T-cell (primary cell): ENCODE measurements at regions not wholly inside any gene's neighbourhood (a gene's known extent, or its start where the extent isn't known, plus 50 kb on each side); places are given as distances from the start of the nearest gene placed in this dataset.

Experiments used
- ATAC-seq, 4 experiments: fragments of 200-7000 bp in 3 of 4; fragments of 150-1000 bp in 1 of 4; cut with Tn5 transposase; replicated peaks in 1 of 4; 1 replicate in 3 of 4; 2 replicates in 1 of 4; pipeline ENCODE4 v1.10.0; 2021; ENCODE audit warnings: moderate library complexity in 3 of 4, mild to moderate bottlenecking in 2 of 4, moderate number of reproducible peaks in 1 of 4
- CTCF ChIA-PET, 2 donors: fragments of 300-600 bp; sonication (Branson Sonifier 250); formaldehyde crosslinking; loops; one replicate each; lab custom pipeline; 2022; ENCODE audit warnings: antibody characterized with exemption in 2 of 2; lab: Charles Lee
- POLR2A ChIA-PET, 2 donors: fragments of 300-600 bp; sonication (Branson Sonifier 250); formaldehyde crosslinking; loops; one replicate each; lab custom pipeline; 2022; ENCODE audit warnings: antibody characterized with exemption in 2 of 2; lab: Charles Lee
- DNase-seq, 35 experiments: peaks; one replicate each; pipeline versions ENCODE4 v3.0.0 to v3.0.0-alpha.2; 2013 to 2023
- H3K27ac ChIP-seq: one replicate; pipeline ENCODE4 v1.5.1; 2013; ENCODE audit warnings: low read length
- H3K27me3 ChIP-seq, 2 experiments: replicated peaks in 1 of 2; 1 replicate in 1 of 2; 2 replicates in 1 of 2; pipeline versions ENCODE4 v1.6.1 to v1.7.0; 2013; ENCODE audit warnings: low read length in 1 of 2, mixed read lengths in 1 of 2; ENCODE audit not compliant: control insufficient read depth in 2 of 2, insufficient read depth in 2 of 2; ENCODE audit errors: extremely low read depth in 1 of 2
- H3K36me3 ChIP-seq, 2 donors: 1 replicate in 1 of 2; 2 replicates in 1 of 2; pipeline versions ENCODE4 v1.6.1 to v1.7.0; 2013; ENCODE audit warnings: low read length in 1 of 2; ENCODE audit not compliant: control insufficient read depth in 2 of 2, insufficient read depth in 1 of 2; ENCODE audit errors: extremely low read depth in 1 of 2
- H3K4me1 ChIP-seq, 2 experiments: 1 replicate in 1 of 2; 2 replicates in 1 of 2; pipeline versions ENCODE4 v1.6.1 to v1.7.0; 2013; ENCODE audit warnings: low read length in 2 of 2, mixed read lengths in 1 of 2; ENCODE audit not compliant: insufficient read depth in 2 of 2, control insufficient read depth in 1 of 2; ENCODE audit errors: extremely low read depth in 1 of 2
- H3K4me3 ChIP-seq, 2 donors: 1 replicate in 1 of 2; 2 replicates in 1 of 2; pipeline versions ENCODE4 v1.5.1 to v1.7.0; 2013; ENCODE audit warnings: mild to moderate bottlenecking in 2 of 2, low read length in 1 of 2, moderate library complexity in 1 of 2; ENCODE audit not compliant: control insufficient read depth in 1 of 2; ENCODE audit errors: extremely low read depth in 1 of 2
- H3K9me3 ChIP-seq: 2 replicates; pipeline ENCODE4 v1.7.0; 2013
- H3K27ac Mint-ChIP-seq, 2 donors: one replicate each; pipeline ENCODE4 v1.8.0; 2020 to 2021; ENCODE audit warnings: mild to moderate bottlenecking in 2 of 2, mixed read lengths in 2 of 2
- H3K27me3 Mint-ChIP-seq, 2 donors: one replicate each; pipeline ENCODE4 v1.8.0; 2021 to 2022; ENCODE audit warnings: mixed read lengths in 2 of 2
- H3K36me3 Mint-ChIP-seq: one replicate; pipeline ENCODE4 v1.8.0; 2021; ENCODE audit warnings: mixed read lengths
- H3K4me1 Mint-ChIP-seq, 3 donors: one replicate each; pipeline ENCODE4 v1.8.0; 2020 to 2022; ENCODE audit warnings: mixed read lengths in 3 of 3, mild to moderate bottlenecking in 1 of 3
- H3K4me3 Mint-ChIP-seq, 3 donors: one replicate each; pipeline ENCODE4 v1.8.0; 2020 to 2022; ENCODE audit warnings: mild to moderate bottlenecking in 3 of 3, mixed read lengths in 3 of 3, moderate library complexity in 3 of 3
- H3K9me3 Mint-ChIP-seq, 3 donors: one replicate each; pipeline ENCODE4 v1.8.0; 2020 to 2022; ENCODE audit warnings: mixed read lengths in 3 of 3
- WGBS: methylation state at CpG from one replicate; pipeline ENCODE4 v1.1.5; 2013; ENCODE audit warnings: missing lambda C conversion rate; ENCODE audit not compliant: insufficient coverage; 5-methylcytosine and 5-hydroxymethylcytosine counted together

- Histone ChIP-seq H3K27ac (no peak overlapping the region), H3K36me3 (no peaks in the 10 kb centered on the region), H3K4me1 (no peaks in the 10 kb centered on the region), H3K9me3 (no peaks in the 10 kb centered on the region), H3K27me3 (no peaks in the 10 kb centered on the region), H3K4me3 (no peak overlapping the region)
- H3K27me3 Mint-ChIP-seq: peaks cover 3 to 16% of the 10 kb centered on the region in 2 donors
- no peaks in the 10 kb centered on the region for H3K9me3 Mint-ChIP-seq
- DNase-seq: no peak
- no peak overlapping the region for H3K4me3 Mint-ChIP-seq
- no peak for ATAC-seq
- POLR2A ChIA-PET: no interaction called here
- no peaks in the 10 kb centered on the region for H3K36me3 Mint-ChIP-seq
- no peak overlapping the region for H3K27ac Mint-ChIP-seq
- 80% methylated on average over 3 of the region's 5 CpGs for WGBS
- CTCF ChIA-PET: no interaction called here
- peaks cover 0 to 8% (median 6%) of the 10 kb centered on the region in 3 donors for H3K4me1 Mint-ChIP-seq
These were observed 149.5 kb downstream of the PCSK1 start for GRCh38 chr5:96283589-96283988.

DNA sequence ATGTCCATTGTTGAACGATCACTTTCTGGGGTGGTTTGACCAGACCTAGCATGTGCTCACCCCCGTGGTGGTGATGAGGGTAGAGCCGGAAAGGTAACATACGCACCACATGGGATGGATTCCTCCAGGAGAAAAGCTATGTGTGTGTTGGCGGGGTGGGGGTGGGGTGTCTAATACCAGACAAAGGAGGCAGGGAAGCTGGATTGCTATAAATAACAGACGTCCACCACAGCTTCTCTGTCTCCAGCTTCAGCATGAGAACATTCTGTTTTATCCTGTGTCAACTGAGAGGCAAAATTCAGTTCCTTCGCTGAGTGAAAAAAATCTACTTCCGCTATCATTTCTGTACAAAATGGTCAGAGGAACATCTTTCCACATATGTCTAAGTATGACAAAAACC, 151.0 kb downstream of the PCSK1 start:
- CTCF ChIA-PET: interaction anchor here in 1 of 2 donors (0.5 to 0.7 kb wide), 2 partner anchors 465 to 679 kb away, joined by 3 read pairs; no protein-coding TSS in a partner anchor
- no peak for DNase-seq
- H3K27me3 Mint-ChIP-seq: peaks cover 5 to 16% of the 10 kb centered on the region in 2 donors

DNA sequence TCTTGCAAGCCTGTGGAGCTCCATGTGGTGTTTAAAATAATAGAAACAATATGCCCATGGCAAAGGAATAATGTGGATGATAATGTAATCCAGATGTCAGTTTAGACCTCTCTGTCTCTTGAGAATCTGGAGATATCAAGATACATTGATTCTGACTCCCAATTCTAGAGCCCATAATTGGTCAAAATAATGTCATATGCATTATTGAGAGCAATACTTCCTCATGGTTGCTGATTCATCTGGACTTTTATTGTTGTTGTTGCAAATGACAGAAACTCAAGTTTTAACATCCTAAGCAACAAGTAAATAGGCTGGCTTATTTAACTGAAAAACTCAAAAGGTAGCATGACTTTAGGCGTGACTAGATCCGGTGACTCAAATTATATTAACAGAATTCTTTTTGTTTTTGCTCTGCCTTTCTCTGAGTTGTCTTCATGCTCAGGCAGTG, 152.1 kb downstream of the PCSK1 start:
- Histone ChIP-seq H3K36me3 (no peaks in the 10 kb centered on the region), H3K4me3 (no peak overlapping the region), H3K27me3 (no peaks in the 10 kb centered on the region), H3K27ac (no peak overlapping the region), H3K9me3 (no peaks in the 10 kb centered on the region), H3K4me1 (no peaks in the 10 kb centered on the region)
- WGBS: 50% methylated on average over 2 of the region's 2 CpGs
- Mint-ChIP-seq H3K4me3 (no peak overlapping the region), H3K27me3 (peaks cover 5 to 16% of the 10 kb centered on the region in 2 donors), H3K9me3 (no peaks in the 10 kb centered on the region), H3K36me3 (no peaks in the 10 kb centered on the region), H3K4me1 (peaks cover 0 to 8% (median 6%) of the 10 kb centered on the region in 3 donors), H3K27ac (no peak overlapping the region)
- no peak for ATAC-seq
- no peak for DNase-seq
- POLR2A ChIA-PET: no interaction called here
- CTCF ChIA-PET: no interaction called here

More for the DNA sequence above, 151.0 kb downstream of the PCSK1 start:
- H3K27me3 ChIP-seq: no peaks in the 10 kb centered on the region
- H3K36me3 ChIP-seq: no peaks in the 10 kb centered on the region
- WGBS: 95% methylated on average over 6 of the region's 8 CpGs
- no peaks in the 10 kb centered on the region for H3K9me3 ChIP-seq
- Mint-ChIP-seq H3K9me3 (no peaks in the 10 kb centered on the region), H3K4me3 (no peak overlapping the region), H3K36me3 (no peaks in the 10 kb centered on the region), H3K4me1 (peaks cover 0 to 8% (median 6%) of the 10 kb centered on the region in 3 donors), H3K27ac (no peak overlapping the region)
- no peak overlapping the region for H3K27ac ChIP-seq
- POLR2A ChIA-PET: no interaction called here
- no peaks in the 10 kb centered on the region for H3K4me1 ChIP-seq
- no peak for ATAC-seq
- H3K4me3 ChIP-seq: no peak overlapping the region

GRCh38 chr5:96279801-96280542, 153.1 kb downstream of the PCSK1 start:
- POLR2A ChIA-PET: no interaction called here
- no peak overlapping the region for H3K27ac ChIP-seq
- Mint-ChIP-seq H3K4me1 (peaks cover 0 to 8% (median 6%) of the 10 kb centered on the region in 3 donors), H3K9me3 (no peaks in the 10 kb centered on the region), H3K36me3 (no peaks in the 10 kb centered on the region), H3K27me3 (peaks cover 5 to 16% of the 10 kb centered on the region in 2 donors), H3K4me3 (no peak overlapping the region), H3K27ac (no peak overlapping the region)
- no peaks in the 10 kb centered on the region for H3K9me3 ChIP-seq
- no peaks in the 10 kb centered on the region for H3K4me1 ChIP-seq
- H3K4me3 ChIP-seq: no peak overlapping the region
- H3K36me3 ChIP-seq: no peaks in the 10 kb centered on the region
- no CpG with 5 or more reads among the region's 6 CpGs for WGBS
- DNase-seq (no peak), ATAC-seq (no peak)
- H3K27me3 ChIP-seq: no peaks in the 10 kb centered on the region
- CTCF ChIA-PET: no interaction called here

GRCh38 chr5:96278981-96279380, 154.1 kb downstream of the PCSK1 start:
- no peak for ATAC-seq

DNA sequence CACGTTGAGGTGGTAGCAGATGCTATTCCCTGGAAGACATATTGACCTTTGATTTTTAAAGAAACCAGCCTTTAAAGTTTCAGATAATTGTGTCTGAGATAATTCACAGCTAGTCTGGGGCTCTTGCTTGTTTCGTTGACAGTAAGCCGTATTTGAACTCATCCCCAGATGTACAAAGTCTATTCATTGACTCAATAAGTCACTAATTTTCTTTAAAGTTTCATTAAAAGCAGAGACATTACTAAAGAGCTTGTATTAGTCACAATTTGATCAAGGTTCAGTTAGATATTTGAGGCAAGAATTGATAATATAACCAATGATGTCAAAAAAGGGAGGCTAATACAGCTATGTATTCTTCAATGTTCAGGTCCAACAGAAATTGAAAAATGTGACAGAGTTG, 158.0 kb downstream of the PCSK1 start:
- Histone ChIP-seq H3K27ac (no peak overlapping the region), H3K9me3 (no peaks in the 10 kb centered on the region), H3K4me3 (no peak overlapping the region), H3K27me3 (no peaks in the 10 kb centered on the region), H3K36me3 (no peaks in the 10 kb centered on the region), H3K4me1 (no peaks in the 10 kb centered on the region)
- H3K27ac Mint-ChIP-seq: no peak overlapping the region
- ChIA-PET POLR2A (no interaction called here), CTCF (interaction anchor here in 1 of 2 donors (0.6 kb wide), 1 partner anchor 348 kb away, joined by 3 read pairs; no protein-coding TSS in a partner anchor)
- no peak overlapping the region for H3K4me3 Mint-ChIP-seq
- peaks cover 0 to 2% of the 10 kb centered on the region in 2 donors for H3K27me3 Mint-ChIP-seq
- H3K9me3 Mint-ChIP-seq: peaks cover 0 to 7% (median 4%) of the 10 kb centered on the region in 3 donors
- peaks cover 0 to 6% (median 4%) of the 10 kb centered on the region in 3 donors for H3K4me1 Mint-ChIP-seq
- H3K36me3 Mint-ChIP-seq: no peaks in the 10 kb centered on the region
- DNase-seq (no peak), ATAC-seq (no peak)
- 63% methylated on average over 1 of the region's 3 CpGs for WGBS

More at GRCh38 chr5:96278981-96279380, 154.1 kb downstream of the PCSK1 start:
- CTCF ChIA-PET: no interaction called here
- no peak overlapping the region for H3K27ac ChIP-seq
- H3K9me3 ChIP-seq: no peaks in the 10 kb centered on the region
- no peak overlapping the region for H3K4me3 ChIP-seq
- no peaks in the 10 kb centered on the region for H3K4me1 ChIP-seq
- H3K4me1 Mint-ChIP-seq: peaks cover 0 to 8% (median 6%) of the 10 kb centered on the region in 3 donors
- POLR2A ChIA-PET: no interaction called here
- H3K27me3 Mint-ChIP-seq: peaks cover 2 to 16% of the 10 kb centered on the region in 2 donors
- no peak for DNase-seq
- H3K27me3 ChIP-seq: no peaks in the 10 kb centered on the region
- no peak overlapping the region for H3K4me3 Mint-ChIP-seq
- no peaks in the 10 kb centered on the region for H3K9me3 Mint-ChIP-seq
- 100% methylated on average over 2 of the region's 3 CpGs for WGBS
- no peak overlapping the region for H3K27ac Mint-ChIP-seq
- H3K36me3 Mint-ChIP-seq: no peaks in the 10 kb centered on the region
- no peaks in the 10 kb centered on the region for H3K36me3 ChIP-seq
